ENCODE measurements at regions not wholly inside any gene's neighbourhood (a gene's known extent, or its start where the extent isn't known, plus 50 kb on each side); places are given as distances from the start of the nearest gene placed in this dataset.

GRCh38 chr2:217517402-217517801 lies 485.4 kb downstream of the TNS1 start:
- DNase-seq = no peak

GRCh38 chr2:217515615-217516309 lies 487.0 kb downstream of the TNS1 start:
- no peak for DNase-seq

DNA sequence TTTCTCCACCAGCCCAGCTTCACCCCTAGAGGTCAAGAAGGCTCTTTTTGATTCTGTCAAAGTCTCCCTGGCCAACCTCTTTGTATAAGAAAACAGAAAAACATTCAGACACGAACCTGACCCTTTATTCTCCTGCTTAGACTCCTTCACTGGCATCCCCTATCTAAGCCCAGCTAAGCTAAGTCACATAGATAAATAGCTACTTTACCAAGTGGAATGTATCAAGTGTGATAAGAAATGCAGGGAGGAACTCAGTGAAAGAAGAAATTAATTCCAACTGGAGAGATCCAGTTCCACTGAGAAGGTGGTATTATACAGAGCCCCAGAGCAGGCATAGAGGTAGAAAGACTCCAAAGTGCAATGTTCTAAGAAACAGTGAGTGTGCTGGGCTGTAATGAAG lies 489.5 kb downstream of the TNS1 start:
- DNase-seq = no peak

- DNase-seq = no peak
Observed at GRCh38 chr2:217512728-217513127, 490.1 kb downstream of the TNS1 start.

- no peak for DNase-seq
Observed at GRCh38 chr2:217512259-217512658, 490.5 kb downstream of the TNS1 start.

- no peak for DNase-seq
Observed at GRCh38 chr2:217511850-217512249, 490.9 kb downstream of the TNS1 start.

DNA sequence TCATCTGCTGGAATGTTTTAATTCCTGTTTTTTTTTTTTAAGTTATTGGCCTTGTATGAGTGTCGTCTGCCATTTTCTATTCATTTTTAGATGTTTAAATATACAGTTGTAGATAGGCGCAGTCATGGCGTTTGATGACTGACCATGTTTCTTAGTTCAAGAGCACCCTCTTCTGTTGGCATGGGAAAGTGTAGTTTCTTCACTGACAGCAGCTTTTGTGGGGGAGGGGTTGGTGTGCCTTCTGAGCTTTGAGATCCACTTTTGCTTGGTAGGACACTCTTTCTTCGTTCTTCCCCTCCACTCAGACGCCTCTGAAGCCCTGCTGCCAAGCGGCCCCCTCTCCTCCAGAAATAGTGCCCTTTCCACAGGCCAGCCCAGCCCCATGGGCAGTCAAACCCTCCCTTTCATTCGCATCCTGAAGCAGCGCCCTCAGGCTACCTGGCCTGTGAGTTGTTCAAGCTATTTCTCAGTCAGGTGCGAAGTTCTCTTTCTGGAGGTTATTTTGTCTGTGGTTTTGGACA lies 492.0 kb downstream of the TNS1 start:
- DNase-seq = peak; percentile 86

DNA sequence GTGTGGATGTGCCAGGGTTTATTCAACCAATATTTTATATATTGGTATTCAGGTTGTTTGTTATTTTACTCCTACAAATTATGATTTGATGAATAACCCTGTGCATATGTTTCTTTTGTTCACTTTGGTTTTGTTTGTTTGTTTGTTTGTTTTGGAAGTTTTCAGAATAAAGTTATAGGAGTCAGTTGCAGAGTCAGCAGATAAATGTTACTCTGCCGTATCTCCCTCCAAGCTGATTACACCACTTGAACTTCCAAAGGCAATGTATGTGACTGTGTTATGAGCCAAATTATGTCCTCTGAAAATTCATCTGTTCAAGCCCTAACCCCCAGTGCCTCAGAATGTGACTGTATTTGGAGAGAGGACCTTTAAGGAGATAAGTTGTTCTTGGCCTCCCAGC lies 497.5 kb downstream of the TNS1 start:
- DNase-seq = no peak

- no peak for DNase-seq
Observed at GRCh38 chr2:217501887-217502286, 500.9 kb downstream of the TNS1 start.

- no peak for DNase-seq
Observed at GRCh38 chr2:217497843-217498377, 504.9 kb downstream of the TNS1 start.

DNA sequence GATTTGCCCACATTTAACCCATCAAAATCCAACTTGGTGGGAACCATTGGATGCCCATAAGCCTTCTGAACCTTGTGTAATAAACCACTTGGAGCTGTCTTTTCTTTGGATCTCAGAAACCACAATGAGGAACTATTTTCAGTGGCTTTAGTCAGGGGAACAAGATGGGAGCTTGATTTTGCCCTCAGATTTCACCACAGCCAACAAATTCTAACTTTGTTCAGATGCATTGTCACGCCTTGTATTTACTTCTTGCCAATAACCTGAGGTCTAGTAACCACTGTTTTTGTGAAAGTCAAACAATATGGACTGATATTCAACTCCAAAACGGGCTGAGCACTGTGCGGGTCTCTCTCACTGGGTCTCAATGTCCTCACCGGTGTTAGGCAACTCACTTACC lies 508.2 kb downstream of the TNS1 start:
- no peak for DNase-seq

- DNase-seq = no peak
Observed at GRCh38 chr2:217491271-217491670, 511.5 kb downstream of the TNS1 start.

DNA sequence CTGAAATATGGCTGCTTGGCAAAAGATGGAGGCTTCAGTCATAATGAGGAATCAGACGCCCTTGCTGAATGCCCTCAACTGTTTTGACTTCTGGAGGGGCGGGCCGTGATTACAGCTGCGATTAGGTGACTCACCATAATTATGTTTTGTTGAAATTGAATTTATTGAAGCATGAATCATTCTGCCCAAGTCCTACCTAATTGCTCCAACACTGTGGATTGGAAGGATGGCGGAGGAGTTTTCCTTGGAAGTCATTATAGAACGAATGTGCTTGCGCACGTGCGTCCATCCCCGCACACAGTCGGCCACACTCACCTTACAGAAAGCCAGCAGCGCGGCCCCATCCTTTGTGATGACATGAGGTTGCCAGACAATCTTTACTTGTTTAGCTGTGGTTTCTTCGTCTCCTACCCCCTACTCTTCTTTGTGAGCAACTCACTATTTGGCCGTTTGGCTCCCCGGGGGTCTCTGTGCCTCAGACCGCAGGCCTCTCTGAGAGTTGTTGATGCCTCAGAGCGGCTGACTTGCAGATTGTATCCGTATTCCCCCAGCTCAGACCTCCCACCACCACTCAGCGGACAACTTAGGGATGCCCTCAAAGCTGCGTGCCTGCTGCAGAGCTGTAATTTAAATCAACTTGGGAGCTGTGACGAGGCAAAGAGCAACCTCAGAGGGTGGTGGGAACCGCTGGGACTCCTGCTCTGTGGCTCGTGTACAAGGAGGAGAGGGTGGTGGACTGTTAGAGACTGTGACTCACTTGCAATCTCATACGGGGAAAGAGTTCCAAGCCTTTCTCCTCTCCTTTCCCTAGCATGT lies 513.4 kb downstream of the TNS1 start:
- DNase-seq = no peak

GRCh38 chr2:217484046-217484445 lies 518.7 kb downstream of the TNS1 start:
- no peak for DNase-seq

DNA sequence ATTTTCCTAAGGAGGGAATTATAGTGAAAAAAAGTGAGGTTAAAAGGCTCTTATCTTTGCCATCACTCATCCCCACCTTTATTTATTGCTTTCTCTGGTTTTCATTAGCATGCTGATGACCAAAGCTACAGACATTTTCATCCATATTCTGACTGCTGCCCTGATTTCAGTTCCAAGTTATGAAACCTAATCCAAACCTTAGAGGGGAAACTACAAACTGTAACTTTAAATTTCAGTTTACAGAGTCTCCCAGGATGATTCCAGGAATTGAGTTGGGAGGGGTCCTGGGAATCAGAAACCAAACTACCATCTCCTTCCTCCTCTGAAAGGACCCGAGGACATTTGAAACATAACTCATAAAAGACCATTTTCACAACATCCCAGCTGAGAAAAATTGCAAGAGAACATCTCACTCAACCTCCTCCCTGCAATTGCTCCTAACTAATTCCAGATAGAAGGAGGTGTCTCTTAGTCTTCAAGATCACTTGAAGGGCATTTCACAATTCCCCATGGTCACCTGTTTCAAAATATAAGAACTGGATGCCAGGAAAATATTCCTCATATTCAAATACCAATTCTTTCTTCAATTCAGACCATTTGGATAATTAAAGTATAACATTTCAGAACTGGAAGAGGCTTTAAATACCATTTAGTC lies 520.6 kb downstream of the TNS1 start:
- no peak for DNase-seq

DNA sequence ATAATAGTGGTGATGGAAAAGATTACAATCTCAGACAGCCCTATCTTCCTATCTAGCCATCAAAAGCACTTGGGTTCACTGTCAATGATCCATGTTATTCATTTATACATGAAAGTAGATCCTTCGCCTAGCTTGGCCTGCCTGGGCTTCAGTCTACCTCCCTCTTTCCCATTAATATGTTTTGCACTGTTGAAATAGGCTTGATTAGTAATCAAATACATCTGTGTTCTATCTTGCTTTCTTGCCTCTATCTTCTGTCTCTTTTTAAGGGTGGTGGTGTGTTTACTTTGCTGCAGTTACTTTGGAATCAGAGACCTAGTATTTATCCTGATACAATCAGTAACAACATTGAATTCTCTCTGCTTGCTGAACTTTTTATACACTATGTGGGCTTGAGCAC lies 521.2 kb downstream of the TNS1 start:
- DNase-seq = no peak

DNA sequence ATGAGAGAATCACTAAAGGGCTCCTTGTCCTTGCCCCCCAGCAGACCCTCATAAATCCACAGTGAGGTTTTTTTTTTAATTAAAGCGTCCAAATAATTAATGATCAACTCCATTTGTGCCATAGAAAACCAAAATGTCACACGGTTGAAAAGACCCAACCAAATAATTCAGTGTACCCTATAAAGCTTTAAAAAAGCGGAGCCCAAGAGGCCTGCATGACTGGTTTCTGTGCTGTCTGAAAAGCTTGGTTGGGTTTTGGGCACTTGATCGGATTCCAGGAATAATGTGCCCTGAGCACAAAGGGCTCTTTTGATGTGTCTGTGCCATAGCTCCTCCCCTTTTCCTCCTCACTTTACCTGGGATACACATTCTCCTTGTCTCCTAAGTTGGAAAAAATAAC lies 523.2 kb downstream of the TNS1 start:
- DNase-seq = no peak

GRCh38 chr2:217478831-217479455 lies 523.9 kb downstream of the TNS1 start:
- no peak for DNase-seq

- DNase-seq = no peak
Observed at GRCh38 chr2:217477583-217477982, 525.2 kb downstream of the TNS1 start.

DNA sequence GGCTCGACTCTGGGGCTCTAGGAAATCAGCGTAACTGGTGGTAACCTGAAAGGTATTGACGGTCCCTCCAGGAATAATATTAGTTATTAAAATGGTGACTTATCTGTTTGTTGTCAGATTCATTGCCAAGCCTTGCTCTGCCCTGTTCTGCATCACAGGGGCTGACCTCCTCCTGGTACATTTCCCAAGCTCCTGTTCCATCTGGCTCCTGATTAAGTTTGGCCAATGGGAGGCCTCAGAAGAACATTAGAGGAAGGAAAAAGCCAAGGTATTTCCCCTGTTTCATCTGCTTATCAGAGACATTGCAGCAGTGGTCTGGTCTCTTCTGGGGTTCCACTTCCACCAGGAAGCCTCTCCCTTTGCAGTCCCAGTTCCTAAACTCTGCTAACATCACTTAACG lies 527.0 kb downstream of the TNS1 start:
- DNase-seq = no peak

GRCh38 chr2:217475101-217475500 lies 527.7 kb downstream of the TNS1 start:
- DNase-seq = no peak

DNA sequence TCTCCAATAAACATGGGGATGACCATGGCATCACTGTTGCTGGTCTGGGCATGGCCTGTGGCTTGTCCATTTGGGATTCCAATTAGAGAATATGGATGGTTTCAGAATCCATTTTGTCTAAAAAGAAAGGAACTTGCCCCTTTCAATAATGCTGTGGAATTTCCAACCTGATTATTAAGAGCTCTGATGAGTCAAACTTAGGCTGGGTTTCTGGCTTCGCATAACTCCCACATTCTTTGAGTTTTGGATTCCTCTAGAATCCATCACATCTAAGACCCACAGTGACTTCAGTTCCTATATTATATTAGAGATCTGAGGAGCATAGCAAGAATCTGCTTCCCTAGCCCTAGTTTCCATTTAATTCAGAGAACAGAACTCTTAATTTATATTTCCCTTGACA lies 531.5 kb downstream of the TNS1 start:
- no peak for DNase-seq

Data from hindlimb muscle (tissue), 1 donor.